ENCODE measurements at regions not wholly inside any gene's neighbourhood (a gene's known extent, or its start where the extent isn't known, plus 50 kb on each side); places are given as distances from the start of the nearest gene placed in this dataset.

DNA sequence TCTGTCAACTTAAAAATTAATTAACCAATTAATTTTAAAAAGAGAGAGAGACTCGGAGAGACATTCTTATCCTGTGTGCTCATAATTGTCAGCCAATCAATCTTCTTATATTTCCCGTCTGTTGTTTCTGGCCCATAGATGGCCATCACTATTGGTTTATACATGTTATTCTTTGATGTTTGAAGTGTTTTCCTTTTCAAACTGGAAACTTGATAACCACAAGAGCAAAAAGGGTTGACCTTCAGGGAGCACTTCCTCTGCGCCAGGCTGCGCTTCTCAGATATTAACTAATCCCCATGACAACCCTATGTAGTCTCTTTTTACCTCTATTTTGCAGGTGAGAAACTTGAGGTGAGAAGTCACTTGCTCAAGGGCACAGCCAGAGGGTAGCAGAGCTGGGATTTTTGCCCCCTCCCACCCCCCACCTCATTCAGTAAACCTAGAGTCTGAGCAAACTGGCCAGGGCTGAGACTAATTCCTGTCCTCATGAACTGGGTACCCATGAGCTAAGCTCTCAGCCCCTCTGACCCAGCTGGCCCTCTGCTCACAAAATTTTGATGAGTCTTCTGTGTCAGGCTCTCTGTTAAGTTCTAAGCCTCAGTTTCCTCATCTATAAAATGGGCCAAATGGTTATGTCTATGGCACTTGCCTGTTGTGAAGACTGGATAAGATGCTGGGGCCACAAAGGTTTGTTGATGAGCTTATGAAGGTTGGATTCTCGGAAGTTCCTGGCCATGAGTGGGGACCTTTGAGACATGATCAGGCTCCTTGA, 86.0 kb upstream of the SH3PXD2B start:
- TF ChIP-seq, protein P1, sequence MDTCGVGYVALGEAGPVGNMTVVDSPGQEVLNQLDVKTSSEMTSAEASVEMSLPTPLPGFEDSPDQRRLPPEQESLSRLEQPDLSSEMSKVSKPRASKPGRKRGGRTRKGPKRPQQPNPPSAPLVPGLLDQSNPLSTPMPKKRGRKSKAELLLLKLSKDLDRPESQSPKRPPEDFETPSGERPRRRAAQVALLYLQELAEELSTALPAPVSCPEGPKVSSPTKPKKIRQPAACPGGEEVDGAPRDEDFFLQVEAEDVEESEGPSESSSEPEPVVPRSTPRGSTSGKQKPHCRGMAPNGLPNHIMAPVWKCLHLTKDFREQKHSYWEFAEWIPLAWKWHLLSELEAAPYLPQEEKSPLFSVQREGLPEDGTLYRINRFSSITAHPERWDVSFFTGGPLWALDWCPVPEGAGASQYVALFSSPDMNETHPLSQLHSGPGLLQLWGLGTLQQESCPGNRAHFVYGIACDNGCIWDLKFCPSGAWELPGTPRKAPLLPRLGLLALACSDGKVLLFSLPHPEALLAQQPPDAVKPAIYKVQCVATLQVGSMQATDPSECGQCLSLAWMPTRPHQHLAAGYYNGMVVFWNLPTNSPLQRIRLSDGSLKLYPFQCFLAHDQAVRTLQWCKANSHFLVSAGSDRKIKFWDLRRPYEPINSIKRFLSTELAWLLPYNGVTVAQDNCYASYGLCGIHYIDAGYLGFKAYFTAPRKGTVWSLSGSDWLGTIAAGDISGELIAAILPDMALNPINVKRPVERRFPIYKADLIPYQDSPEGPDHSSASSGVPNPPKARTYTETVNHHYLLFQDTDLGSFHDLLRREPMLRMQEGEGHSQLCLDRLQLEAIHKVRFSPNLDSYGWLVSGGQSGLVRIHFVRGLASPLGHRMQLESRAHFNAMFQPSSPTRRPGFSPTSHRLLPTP (IDR thresholded peaks at IDR 0.05; ENCODE audit: borderline replicate concordance, extremely low read depth, insufficient read length) = no peak
- TF ChIP-seq ZNF408 (CRISPR knock-in tag; IDR thresholded peaks at IDR 0.05; ENCODE audit: low read depth) (no peak), ZNF77 (CRISPR knock-in tag; IDR thresholded peaks at IDR 0.05) (no peak)
- TF ChIP-seq, protein P2, sequence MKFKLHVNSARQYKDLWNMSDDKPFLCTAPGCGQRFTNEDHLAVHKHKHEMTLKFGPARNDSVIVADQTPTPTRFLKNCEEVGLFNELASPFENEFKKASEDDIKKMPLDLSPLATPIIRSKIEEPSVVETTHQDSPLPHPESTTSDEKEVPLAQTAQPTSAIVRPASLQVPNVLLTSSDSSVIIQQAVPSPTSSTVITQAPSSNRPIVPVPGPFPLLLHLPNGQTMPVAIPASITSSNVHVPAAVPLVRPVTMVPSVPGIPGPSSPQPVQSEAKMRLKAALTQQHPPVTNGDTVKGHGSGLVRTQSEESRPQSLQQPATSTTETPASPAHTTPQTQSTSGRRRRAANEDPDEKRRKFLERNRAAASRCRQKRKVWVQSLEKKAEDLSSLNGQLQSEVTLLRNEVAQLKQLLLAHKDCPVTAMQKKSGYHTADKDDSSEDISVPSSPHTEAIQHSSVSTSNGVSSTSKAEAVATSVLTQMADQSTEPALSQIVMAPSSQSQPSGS (CRISPR knock-in tag; IDR thresholded peaks at IDR 0.05) = no peak
